ENCODE measurements at regions not wholly inside any gene's neighbourhood (a gene's known extent, or its start where the extent isn't known, plus 50 kb on each side); places are given as distances from the start of the nearest gene placed in this dataset.

GRCh38 chr13:57825066-57825465 lies 193.5 kb downstream of the PCDH17 start:
- Histone ChIP-seq H3K27ac (ENCODE audit: low read length) (no peak overlapping the region), H3K4me3 (ENCODE audit: low read length) (no peak overlapping the region), H3K4me1 (ENCODE audit: control insufficient read depth, insufficient read depth, low read length) (no peaks in the 10 kb centered on the region), H3K27me3 (ENCODE audit: control insufficient read depth, insufficient read depth, low read length) (no peaks in the 10 kb centered on the region), H3K36me3 (ENCODE audit: control insufficient read depth, insufficient read depth, low read length) (no peaks in the 10 kb centered on the region), H3K9me3 (ENCODE audit: control insufficient read depth, insufficient read depth, low read length) (peaks cover 15% of the 10 kb centered on the region)
- DNase-seq (no peak), ATAC-seq (no peak)
- H3K4me1 Mint-ChIP-seq = no peaks in the 10 kb centered on the region
- no peak for TF ChIP-seq CTCF (IDR thresholded peaks at IDR 0.05)
- intact Hi-C loops (cut with micrococcal nuclease) = no loop called here
- WGBS (ENCODE audit: insufficient coverage) = 96% methylated on average over 2 of the region's 2 CpGs
- no peaks in the 10 kb centered on the region for H3K27me3 Mint-ChIP-seq (ENCODE audit: low read depth in 2 of 2)
- H3K9me3 Mint-ChIP-seq = peaks cover 8 to 27% of the 10 kb centered on the region in 2 donors
- H3K27ac Mint-ChIP-seq = no peak overlapping the region
- H3K4me3 Mint-ChIP-seq = no peak overlapping the region
- peaks cover 7% of the 10 kb centered on the region for H3K36me3 Mint-ChIP-seq

DNA sequence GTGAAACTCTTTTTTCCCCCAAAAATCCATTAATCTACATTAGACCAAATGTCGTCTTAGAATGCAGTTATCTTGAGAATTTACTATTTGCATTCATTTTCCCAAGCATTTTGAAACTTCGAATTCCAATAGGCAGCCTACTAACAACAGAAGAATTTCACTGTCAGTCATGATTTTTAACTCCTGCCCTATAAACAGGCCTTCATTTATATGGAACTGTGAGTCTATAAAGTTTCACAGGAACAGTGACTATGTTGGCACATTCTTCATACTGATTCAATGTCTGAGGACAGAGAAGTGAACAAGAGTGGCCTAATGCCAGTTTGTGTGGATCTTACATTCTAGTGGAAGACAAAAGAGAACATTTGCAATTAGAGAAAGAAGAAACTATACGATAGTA lies 198.0 kb downstream of the PCDH17 start:
- H3K4me1 ChIP-seq (ENCODE audit: control insufficient read depth, insufficient read depth, low read length) = no peaks in the 10 kb centered on the region
- ATAC-seq = no peak
- intact Hi-C loops (cut with micrococcal nuclease) = no loop called here
- H3K4me3 ChIP-seq (ENCODE audit: low read length) = no peak overlapping the region
- WGBS (ENCODE audit: insufficient coverage) = 94% methylated on average over 2 of the region's 3 CpGs
- Mint-ChIP-seq H3K9me3 (peaks cover 21 to 27% of the 10 kb centered on the region in 2 donors), H3K27me3 (ENCODE audit: low read depth in 2 of 2) (no peaks in the 10 kb centered on the region), H3K4me1 (no peaks in the 10 kb centered on the region), H3K27ac (no peak overlapping the region), H3K4me3 (no peak overlapping the region), H3K36me3 (peaks cover 7% of the 10 kb centered on the region)
- H3K36me3 ChIP-seq (ENCODE audit: control insufficient read depth, insufficient read depth, low read length) = no peaks in the 10 kb centered on the region
- no peak for TF ChIP-seq CTCF (IDR thresholded peaks at IDR 0.05)
- H3K9me3 ChIP-seq (ENCODE audit: control insufficient read depth, insufficient read depth, low read length) = peaks cover 7% of the 10 kb centered on the region
- DNase-seq = no peak
- H3K27ac ChIP-seq (ENCODE audit: low read length) = no peak overlapping the region
- no peaks in the 10 kb centered on the region for H3K27me3 ChIP-seq (ENCODE audit: control insufficient read depth, insufficient read depth, low read length)

GRCh38 chr13:57832187-57832586 lies 200.6 kb downstream of the PCDH17 start:
- Mint-ChIP-seq H3K4me1 (no peaks in the 10 kb centered on the region), H3K27ac (no peak overlapping the region), H3K36me3 (peaks cover 7% of the 10 kb centered on the region), H3K27me3 (ENCODE audit: low read depth in 2 of 2) (no peaks in the 10 kb centered on the region), H3K9me3 (peaks cover 23 to 25% of the 10 kb centered on the region in 2 donors), H3K4me3 (no peak overlapping the region)
- DNase-seq = no peak
- H3K36me3 ChIP-seq (ENCODE audit: control insufficient read depth, insufficient read depth, low read length) = no peaks in the 10 kb centered on the region
- H3K27ac ChIP-seq (ENCODE audit: low read length) = no peak overlapping the region
- WGBS (ENCODE audit: insufficient coverage) = 95% methylated on average over 8 of the region's 8 CpGs
- ATAC-seq = no peak
- no peak overlapping the region for H3K4me3 ChIP-seq (ENCODE audit: low read length)
- H3K4me1 ChIP-seq (ENCODE audit: control insufficient read depth, insufficient read depth, low read length) = no peaks in the 10 kb centered on the region
- H3K9me3 ChIP-seq (ENCODE audit: control insufficient read depth, insufficient read depth, low read length) = peaks cover 7% of the 10 kb centered on the region
- intact Hi-C loops (cut with micrococcal nuclease) = no loop called here
- TF ChIP-seq CTCF (IDR thresholded peaks at IDR 0.05) = no peak
- H3K27me3 ChIP-seq (ENCODE audit: control insufficient read depth, insufficient read depth, low read length) = no peaks in the 10 kb centered on the region

GRCh38 chr13:57837801-57838200 lies 206.3 kb downstream of the PCDH17 start:
- H3K27ac ChIP-seq (ENCODE audit: low read length) = no peak overlapping the region
- intact Hi-C loops (cut with micrococcal nuclease) = no loop called here
- Mint-ChIP-seq H3K36me3 (no peaks in the 10 kb centered on the region), H3K4me1 (no peaks in the 10 kb centered on the region), H3K27me3 (ENCODE audit: low read depth in 2 of 2) (no peaks in the 10 kb centered on the region), H3K27ac (no peak overlapping the region), H3K4me3 (no peak overlapping the region), H3K9me3 (peaks cover 16 to 19% of the 10 kb centered on the region in 2 donors)
- ATAC-seq (no peak), DNase-seq (no peak)
- no peaks in the 10 kb centered on the region for H3K9me3 ChIP-seq (ENCODE audit: control insufficient read depth, insufficient read depth, low read length)
- no peak for TF ChIP-seq CTCF (IDR thresholded peaks at IDR 0.05)
- no peak overlapping the region for H3K4me3 ChIP-seq (ENCODE audit: low read length)
- no peaks in the 10 kb centered on the region for H3K27me3 ChIP-seq (ENCODE audit: control insufficient read depth, insufficient read depth, low read length)
- H3K4me1 ChIP-seq (ENCODE audit: control insufficient read depth, insufficient read depth, low read length) = no peaks in the 10 kb centered on the region
- no peaks in the 10 kb centered on the region for H3K36me3 ChIP-seq (ENCODE audit: control insufficient read depth, insufficient read depth, low read length)
